GM23338 (cell line): ENCODE measurements at regions not wholly inside any gene's neighbourhood (a gene's known extent, or its start where the extent isn't known, plus 50 kb on each side); places are given as distances from the start of the nearest gene placed in this dataset.

Source experiments
- ATAC-seq: fragments of 200-7000 bp; cut with Tn5 transposase; 3 replicates; pipeline ENCODE4 v1.9.1; 2020
- DNase-seq: peaks from one replicate; pipeline ENCODE4 v3.0.0-alpha.2; 2015; ENCODE audit warnings: low spot score
- H2AFZ ChIP-seq: fragments of 200-600 bp; sonication (generic); 2 replicates; pipeline ENCODE4 v1.8.0; 2016; ENCODE audit warnings: antibody characterized with exemption, mild to moderate bottlenecking, moderate library complexity
- H3F3A ChIP-seq: fragments of 200-600 bp; sonication (generic); replicated peaks from 2 replicates; pipeline ENCODE4 v1.8.0; 2017; ENCODE audit warnings: antibody characterized with exemption, mixed run types, low read depth
- H3K27ac ChIP-seq: fragments of 200-600 bp; sonication (generic); 2 replicates; pipeline ENCODE4 v1.6.1; 2016; ENCODE audit warnings: low read depth
- H3K27me3 ChIP-seq: fragments of 200-600 bp; sonication (generic); 2 replicates; pipeline ENCODE4 v1.8.0; 2016; ENCODE audit warnings: mild to moderate bottlenecking, mixed run types, moderate library complexity; ENCODE audit not compliant: insufficient read depth
- H3K36me3 ChIP-seq: fragments of 200-600 bp; sonication (generic); 2 replicates; pipeline ENCODE4 v1.8.0; 2016; ENCODE audit warnings: mild to moderate bottlenecking; ENCODE audit not compliant: insufficient read depth
- H3K4me1 ChIP-seq: fragments of 200-600 bp; sonication (generic); 2 replicates; pipeline ENCODE4 v1.8.0; 2016; ENCODE audit warnings: mild to moderate bottlenecking, moderate library complexity; ENCODE audit not compliant: insufficient read depth
- H3K4me2 ChIP-seq: fragments of 200-600 bp; sonication (generic); 2 replicates; pipeline ENCODE4 v1.7.1; 2017; ENCODE audit warnings: mixed run types
- H3K4me3 ChIP-seq: fragments of 200-600 bp; sonication (generic); 2 replicates; pipeline ENCODE4 v1.6.1; 2016; ENCODE audit warnings: mixed run types
- H3K79me2 ChIP-seq: fragments of 200-600 bp; sonication (generic); replicated peaks from 2 replicates; pipeline ENCODE4 v1.8.0; 2017; ENCODE audit warnings: mild to moderate bottlenecking; ENCODE audit not compliant: insufficient read depth
- H3K9me2 ChIP-seq: fragments of 200-600 bp; sonication (generic); 2 replicates; pipeline ENCODE4 v1.8.0; 2017; ENCODE audit not compliant: insufficient read depth
- H4K20me1 ChIP-seq: fragments of 200-600 bp; sonication (generic); replicated peaks from 2 replicates; pipeline ENCODE4 v1.8.0; 2017; ENCODE audit warnings: mild to moderate bottlenecking; ENCODE audit not compliant: insufficient read depth
- H3K27ac Mint-ChIP-seq: 2 replicates; pipeline ENCODE4 v1.8.0; 2020; ENCODE audit warnings: inconsistent platforms, mild to moderate bottlenecking, moderate library complexity, mixed read lengths
- H3K27me3 Mint-ChIP-seq: 3 replicates; pipeline ENCODE4 v1.8.0; 2022; ENCODE audit warnings: low read depth, mild to moderate bottlenecking, moderate library complexity, mixed read lengths, inconsistent platforms; ENCODE audit not compliant: insufficient read depth, poor library complexity
- H3K36me3 Mint-ChIP-seq: 3 replicates; pipeline ENCODE4 v1.8.0; 2021; ENCODE audit warnings: low read depth, mild to moderate bottlenecking, inconsistent platforms, moderate library complexity, mixed read lengths
- H3K4me1 Mint-ChIP-seq: 3 replicates; pipeline ENCODE4 v1.8.0; 2020; ENCODE audit warnings: mild to moderate bottlenecking, inconsistent platforms, mixed read lengths
- H3K4me3 Mint-ChIP-seq: 3 replicates; pipeline ENCODE4 v1.8.0; 2021; ENCODE audit warnings: moderate library complexity, mild to moderate bottlenecking, inconsistent platforms, mixed read lengths
- H3K9me3 Mint-ChIP-seq: 3 replicates; pipeline ENCODE4 v1.8.0; 2020; ENCODE audit warnings: moderate library complexity, mild to moderate bottlenecking, inconsistent platforms, mixed read lengths
- EZH2 ChIP-seq: fragments of 200-600 bp; sonication (generic); IDR thresholded peaks from one replicate; pipeline ENCODE4 v1.8.0; 2017; ENCODE audit warnings: antibody characterized with exemption, mild to moderate bottlenecking, low read depth; ENCODE audit not compliant: unreplicated experiment
- EZH2phosphoT487 ChIP-seq: fragments of 200-600 bp; sonication (generic); IDR thresholded peaks from one replicate; pipeline ENCODE4 v1.8.1; 2018; ENCODE audit warnings: antibody characterized with exemption; ENCODE audit not compliant: unreplicated experiment
- JUNB ChIP-seq: IDR thresholded peaks from one replicate; pipeline ENCODE4 v1.6.1; 2016; ENCODE audit warnings: antibody characterized with exemption; ENCODE audit not compliant: unreplicated experiment
- POLR2AphosphoS5 ChIP-seq: IDR thresholded peaks from 2 replicates; pipeline ENCODE4 v1.6.1; 2016; ENCODE audit warnings: antibody characterized with exemption, low read depth
- STAT1 ChIP-seq: IDR thresholded peaks from one replicate; pipeline ENCODE4 v1.6.1; 2016; ENCODE audit warnings: antibody characterized with exemption; ENCODE audit not compliant: unreplicated experiment
- ZNF114 ChIP-seq: fragments of 250-450 bp; sonication (Bioruptor Pico); IDR thresholded peaks from 2 replicates; pipeline ENCODE4 v1.5.0; 2020; ENCODE audit warnings: mild to moderate bottlenecking, moderate library complexity
- ZNF331 ChIP-seq: fragments of 250-450 bp; sonication (Bioruptor Pico); IDR thresholded peaks from 2 replicates; pipeline ENCODE4 v1.5.0; 2020; ENCODE audit warnings: low read depth, mild to moderate bottlenecking, moderate library complexity
- TF ChIP-seq, protein P1 (sequence below): fragments of 250-450 bp; sonication (Bioruptor Pico); IDR thresholded peaks from 2 replicates; pipeline ENCODE4 v1.5.0; 2020; ENCODE audit warnings: mild to moderate bottlenecking, moderate library complexity
- TF ChIP-seq, protein P2 (sequence below): IDR thresholded peaks from 2 replicates; pipeline ENCODE4 v1.6.1; 2016; ENCODE audit warnings: antibody characterized with exemption
- TF ChIP-seq, protein P3 (sequence below), 2 experiments: fragments of 200-600 bp in 1 of 2; sonication (generic) in 1 of 2; conservative IDR thresholded peaks; 2 replicates each; pipeline versions ENCODE4 v1.5.1 to v1.6.1; 2016 to 2017; ENCODE audit warnings: antibody characterized with exemption in 2 of 2, low read depth in 2 of 2, mild to moderate bottlenecking in 2 of 2, moderate library complexity in 1 of 2

DNA sequence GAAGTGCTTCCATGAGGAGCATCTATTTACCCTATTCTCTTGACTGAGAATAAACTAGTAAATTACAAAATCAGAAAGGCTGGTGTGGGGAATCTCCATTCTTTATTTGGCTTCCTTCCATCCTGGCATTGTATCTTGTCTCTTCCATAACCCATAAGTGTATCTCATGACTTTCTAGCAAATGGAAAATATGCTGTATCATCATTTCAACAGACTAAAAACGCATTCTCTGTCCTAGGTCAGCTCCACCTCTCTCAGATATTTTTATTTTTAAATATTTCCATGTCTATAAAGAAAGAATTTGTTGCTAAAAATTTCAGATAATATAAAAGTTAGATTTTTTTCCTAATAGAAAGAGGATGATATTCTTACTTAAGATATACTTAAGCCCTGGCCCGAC lies 154.2 kb upstream of the MYO16 start (continued):
- TF ChIP-seq EZH2: no peak
- TF ChIP-seq EZH2phosphoT487: no peak
- TF ChIP-seq, protein P1, sequence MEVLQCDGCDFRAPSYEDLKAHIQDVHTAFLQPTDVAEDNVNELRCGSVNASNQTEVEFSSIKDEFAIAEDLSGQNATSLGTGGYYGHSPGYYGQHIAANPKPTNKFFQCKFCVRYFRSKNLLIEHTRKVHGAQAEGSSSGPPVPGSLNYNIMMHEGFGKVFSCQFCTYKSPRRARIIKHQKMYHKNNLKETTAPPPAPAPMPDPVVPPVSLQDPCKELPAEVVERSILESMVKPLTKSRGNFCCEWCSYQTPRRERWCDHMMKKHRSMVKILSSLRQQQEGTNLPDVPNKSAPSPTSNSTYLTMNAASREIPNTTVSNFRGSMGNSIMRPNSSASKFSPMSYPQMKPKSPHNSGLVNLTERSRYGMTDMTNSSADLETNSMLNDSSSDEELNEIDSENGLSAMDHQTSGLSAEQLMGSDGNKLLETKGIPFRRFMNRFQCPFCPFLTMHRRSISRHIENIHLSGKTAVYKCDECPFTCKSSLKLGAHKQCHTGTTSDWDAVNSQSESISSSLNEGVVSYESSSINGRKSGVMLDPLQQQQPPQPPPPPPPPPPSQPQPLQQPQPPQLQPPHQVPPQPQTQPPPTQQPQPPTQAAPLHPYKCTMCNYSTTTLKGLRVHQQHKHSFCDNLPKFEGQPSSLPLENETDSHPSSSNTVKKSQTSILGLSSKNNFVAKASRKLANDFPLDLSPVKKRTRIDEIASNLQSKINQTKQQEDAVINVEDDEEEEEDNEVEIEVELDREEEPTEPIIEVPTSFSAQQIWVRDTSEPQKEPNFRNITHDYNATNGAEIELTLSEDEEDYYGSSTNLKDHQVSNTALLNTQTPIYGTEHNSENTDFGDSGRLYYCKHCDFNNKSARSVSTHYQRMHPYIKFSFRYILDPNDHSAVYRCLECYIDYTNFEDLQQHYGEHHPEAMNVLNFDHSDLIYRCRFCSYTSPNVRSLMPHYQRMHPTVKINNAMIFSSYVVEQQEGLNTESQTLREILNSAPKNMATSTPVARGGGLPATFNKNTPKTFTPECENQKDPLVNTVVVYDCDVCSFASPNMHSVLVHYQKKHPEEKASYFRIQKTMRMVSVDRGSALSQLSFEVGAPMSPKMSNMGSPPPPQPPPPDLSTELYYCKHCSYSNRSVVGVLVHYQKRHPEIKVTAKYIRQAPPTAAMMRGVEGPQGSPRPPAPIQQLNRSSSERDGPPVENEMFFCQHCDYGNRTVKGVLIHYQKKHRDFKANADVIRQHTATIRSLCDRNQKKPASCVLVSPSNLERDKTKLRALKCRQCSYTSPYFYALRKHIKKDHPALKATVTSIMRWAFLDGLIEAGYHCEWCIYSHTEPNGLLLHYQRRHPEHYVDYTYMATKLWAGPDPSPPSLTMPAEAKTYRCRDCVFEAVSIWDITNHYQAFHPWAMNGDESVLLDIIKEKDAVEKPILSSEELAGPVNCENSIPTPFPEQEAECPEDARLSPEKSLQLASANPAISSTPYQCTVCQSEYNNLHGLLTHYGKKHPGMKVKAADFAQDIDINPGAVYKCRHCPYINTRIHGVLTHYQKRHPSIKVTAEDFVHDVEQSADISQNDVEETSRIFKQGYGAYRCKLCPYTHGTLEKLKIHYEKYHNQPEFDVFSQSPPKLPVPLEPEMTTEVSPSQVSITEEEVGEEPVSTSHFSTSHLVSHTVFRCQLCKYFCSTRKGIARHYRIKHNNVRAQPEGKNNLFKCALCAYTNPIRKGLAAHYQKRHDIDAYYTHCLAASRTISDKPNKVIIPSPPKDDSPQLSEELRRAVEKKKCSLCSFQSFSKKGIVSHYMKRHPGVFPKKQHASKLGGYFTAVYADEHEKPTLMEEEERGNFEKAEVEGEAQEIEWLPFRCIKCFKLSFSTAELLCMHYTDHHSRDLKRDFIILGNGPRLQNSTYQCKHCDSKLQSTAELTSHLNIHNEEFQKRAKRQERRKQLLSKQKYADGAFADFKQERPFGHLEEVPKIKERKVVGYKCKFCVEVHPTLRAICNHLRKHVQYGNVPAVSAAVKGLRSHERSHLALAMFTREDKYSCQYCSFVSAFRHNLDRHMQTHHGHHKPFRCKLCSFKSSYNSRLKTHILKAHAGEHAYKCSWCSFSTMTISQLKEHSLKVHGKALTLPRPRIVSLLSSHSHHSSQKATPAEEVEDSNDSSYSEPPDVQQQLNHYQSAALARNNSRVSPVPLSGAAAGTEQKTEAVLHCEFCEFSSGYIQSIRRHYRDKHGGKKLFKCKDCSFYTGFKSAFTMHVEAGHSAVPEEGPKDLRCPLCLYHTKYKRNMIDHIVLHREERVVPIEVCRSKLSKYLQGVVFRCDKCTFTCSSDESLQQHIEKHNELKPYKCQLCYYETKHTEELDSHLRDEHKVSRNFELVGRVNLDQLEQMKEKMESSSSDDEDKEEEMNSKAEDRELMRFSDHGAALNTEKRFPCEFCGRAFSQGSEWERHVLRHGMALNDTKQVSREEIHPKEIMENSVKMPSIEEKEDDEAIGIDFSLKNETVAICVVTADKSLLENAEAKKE (CRISPR knock-in tag): no peak
- TF ChIP-seq, protein P2, sequence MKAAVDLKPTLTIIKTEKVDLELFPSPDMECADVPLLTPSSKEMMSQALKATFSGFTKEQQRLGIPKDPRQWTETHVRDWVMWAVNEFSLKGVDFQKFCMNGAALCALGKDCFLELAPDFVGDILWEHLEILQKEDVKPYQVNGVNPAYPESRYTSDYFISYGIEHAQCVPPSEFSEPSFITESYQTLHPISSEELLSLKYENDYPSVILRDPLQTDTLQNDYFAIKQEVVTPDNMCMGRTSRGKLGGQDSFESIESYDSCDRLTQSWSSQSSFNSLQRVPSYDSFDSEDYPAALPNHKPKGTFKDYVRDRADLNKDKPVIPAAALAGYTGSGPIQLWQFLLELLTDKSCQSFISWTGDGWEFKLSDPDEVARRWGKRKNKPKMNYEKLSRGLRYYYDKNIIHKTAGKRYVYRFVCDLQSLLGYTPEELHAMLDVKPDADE: no peak
- no peak for TF ChIP-seq JUNB
- no peak for TF ChIP-seq ZNF114 (CRISPR knock-in tag)

DNA sequence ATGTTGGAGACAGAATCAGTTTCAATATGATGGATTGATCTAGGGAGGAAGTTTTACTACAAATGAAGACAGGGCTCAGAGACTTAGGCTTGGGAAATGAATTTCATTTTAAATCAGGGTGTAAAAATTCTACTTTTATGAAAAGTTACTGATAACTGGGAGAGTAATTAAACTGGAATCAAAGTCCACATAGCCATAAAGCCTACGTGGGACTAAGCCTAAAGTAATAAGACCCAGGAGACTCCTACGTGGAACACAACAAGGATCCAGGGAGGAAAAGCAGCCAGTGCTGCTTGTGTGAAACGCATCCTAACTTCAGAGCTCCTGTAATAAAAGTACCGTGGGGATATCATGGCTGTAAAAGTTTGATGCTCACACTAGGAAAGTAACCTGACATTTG lies 152.0 kb upstream of the MYO16 start:
- Mint-ChIP-seq H3K27ac (no peak overlapping the region), H3K9me3 (peaks cover 4% of the 10 kb centered on the region; the same call in 1 of the 3 replicates), H3K36me3 (no peaks in the 10 kb centered on the region), H3K4me1 (no peaks in the 10 kb centered on the region), H3K27me3 (no peaks in the 10 kb centered on the region), H3K4me3 (no peak overlapping the region)
- Histone ChIP-seq H3K4me3 (no peak overlapping the region), H3K4me1 (no peaks in the 10 kb centered on the region), H3K4me2 (no peak overlapping the region), H3K9me2 (peaks cover 3% of the 10 kb centered on the region; the same call in 1 of the 2 replicates), H3K27me3 (no peaks in the 10 kb centered on the region), H3K27ac (no peak overlapping the region), H3K36me3 (no peaks in the 10 kb centered on the region), H3F3A (no peaks in the 10 kb centered on the region), H2AFZ (no peak overlapping the region), H4K20me1 (no peaks in the 10 kb centered on the region), H3K79me2 (no peaks in the 10 kb centered on the region)
- ATAC-seq (no peak), DNase-seq (no peak)
- no peak for TF ChIP-seq EZH2phosphoT487
- TF ChIP-seq ZNF331: no peak
- no peak for TF ChIP-seq STAT1
- no peak for TF ChIP-seq POLR2AphosphoS5
- TF ChIP-seq JUNB: no peak
- TF ChIP-seq, protein P3, sequence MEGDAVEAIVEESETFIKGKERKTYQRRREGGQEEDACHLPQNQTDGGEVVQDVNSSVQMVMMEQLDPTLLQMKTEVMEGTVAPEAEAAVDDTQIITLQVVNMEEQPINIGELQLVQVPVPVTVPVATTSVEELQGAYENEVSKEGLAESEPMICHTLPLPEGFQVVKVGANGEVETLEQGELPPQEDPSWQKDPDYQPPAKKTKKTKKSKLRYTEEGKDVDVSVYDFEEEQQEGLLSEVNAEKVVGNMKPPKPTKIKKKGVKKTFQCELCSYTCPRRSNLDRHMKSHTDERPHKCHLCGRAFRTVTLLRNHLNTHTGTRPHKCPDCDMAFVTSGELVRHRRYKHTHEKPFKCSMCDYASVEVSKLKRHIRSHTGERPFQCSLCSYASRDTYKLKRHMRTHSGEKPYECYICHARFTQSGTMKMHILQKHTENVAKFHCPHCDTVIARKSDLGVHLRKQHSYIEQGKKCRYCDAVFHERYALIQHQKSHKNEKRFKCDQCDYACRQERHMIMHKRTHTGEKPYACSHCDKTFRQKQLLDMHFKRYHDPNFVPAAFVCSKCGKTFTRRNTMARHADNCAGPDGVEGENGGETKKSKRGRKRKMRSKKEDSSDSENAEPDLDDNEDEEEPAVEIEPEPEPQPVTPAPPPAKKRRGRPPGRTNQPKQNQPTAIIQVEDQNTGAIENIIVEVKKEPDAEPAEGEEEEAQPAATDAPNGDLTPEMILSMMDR (conservative IDR thresholded peaks at IDR 0.05; ENCODE audit: low read depth in 2 of 2): no peak
- TF ChIP-seq ZNF114 (CRISPR knock-in tag): no peak
- TF ChIP-seq EZH2: no peak
- TF ChIP-seq, protein P2: no peak
